ENCODE measurements at regions not wholly inside any gene's neighbourhood (a gene's known extent, or its start where the extent isn't known, plus 50 kb on each side); places are given as distances from the start of the nearest gene placed in this dataset.
"Not testable (repeated sequence)": the region's sequence is repeated elsewhere in the genome, so short reads cannot be mapped to it uniquely, and the experiment has no call there.

GRCh38 chr15:60265057-60265456 lies 132.7 kb downstream of the ANXA2 start:
- DNase-seq (ENCODE audit: low spot score): no peak

GRCh38 chr15:60272623-60273022 lies 125.2 kb downstream of the ANXA2 start:
- DNase-seq (ENCODE audit: low spot score): no peak

- DNase-seq (ENCODE audit: low spot score): no peak
Observed at GRCh38 chr15:60275624-60276023, 122.2 kb downstream of the ANXA2 start.

GRCh38 chr15:60278879-60279278 lies 118.9 kb downstream of the ANXA2 start:
- no peak for DNase-seq (ENCODE audit: low spot score)

- DNase-seq (ENCODE audit: low spot score): no peak
Observed at GRCh38 chr15:60280259-60280658, 117.5 kb downstream of the ANXA2 start.

GRCh38 chr15:60283936-60284335 lies 113.8 kb downstream of the ANXA2 start:
- no peak for DNase-seq (ENCODE audit: low spot score)

- not testable (repeated sequence) for DNase-seq (ENCODE audit: low spot score)
Observed at GRCh38 chr15:60295901-60296300, 101.9 kb downstream of the ANXA2 start.

- no peak for DNase-seq (ENCODE audit: low spot score)
Observed at GRCh38 chr15:60297047-60297446, 100.7 kb downstream of the ANXA2 start.

Measured in hepatic stellate cell (primary cell).